GM19328 (cell line): ENCODE measurements at regions not wholly inside any gene's neighbourhood (a gene's known extent, or its start where the extent isn't known, plus 50 kb on each side); places are given as distances from the start of the nearest gene placed in this dataset.

Source experiments
- ATAC-seq: cut with Tn5 transposase; IDR thresholded peaks from one replicate; pipeline ENCODE4 v1.9.1; 2021; ENCODE audit warnings: mild to moderate bottlenecking, moderate library complexity; ENCODE audit not compliant: unreplicated experiment

- ATAC-seq: no peak
These were observed 208.2 kb upstream of the PRPS1L1 start for GRCh38 chr7:18235819-18236218.

GRCh38 chr7:18239212-18239611 lies 211.6 kb upstream of the PRPS1L1 start:
- ATAC-seq: no peak

- no peak for ATAC-seq
These were observed 214.0 kb upstream of the PRPS1L1 start for GRCh38 chr7:18241543-18242231.

- ATAC-seq: no peak
These were observed 216.1 kb upstream of the PRPS1L1 start for GRCh38 chr7:18243731-18244130.

GRCh38 chr7:18250133-18250532 lies 222.5 kb upstream of the PRPS1L1 start:
- no peak for ATAC-seq

GRCh38 chr7:18257711-18258110 lies 230.1 kb upstream of the PRPS1L1 start:
- ATAC-seq: no peak

GRCh38 chr7:18262058-18262457 lies 233.5 kb upstream of the HDAC9 start:
- ATAC-seq: no peak

- no peak for ATAC-seq
These were observed 229.8 kb upstream of the HDAC9 start for GRCh38 chr7:18265611-18266281.

GRCh38 chr7:18268571-18268970 lies 227.0 kb upstream of the HDAC9 start:
- ATAC-seq: no peak

- ATAC-seq: no peak
These were observed 219.2 kb upstream of the HDAC9 start for GRCh38 chr7:18276380-18276779.

GRCh38 chr7:18278316-18278715 lies 217.2 kb upstream of the HDAC9 start:
- ATAC-seq: no peak

GRCh38 chr7:18283045-18283444 lies 212.5 kb upstream of the HDAC9 start:
- ATAC-seq: no peak

GRCh38 chr7:18287482-18287881 lies 208.1 kb upstream of the HDAC9 start:
- no peak for ATAC-seq

GRCh38 chr7:18288322-18289037 lies 207.1 kb upstream of the HDAC9 start:
- no peak for ATAC-seq

- no peak for ATAC-seq
These were observed 205.8 kb upstream of the HDAC9 start for GRCh38 chr7:18289788-18290187.

GRCh38 chr7:18290223-18290622 lies 205.3 kb upstream of the HDAC9 start:
- ATAC-seq: no peak

GRCh38 chr7:18290865-18291264 lies 204.7 kb upstream of the HDAC9 start:
- ATAC-seq: no peak

- ATAC-seq: no peak
These were observed 203.0 kb upstream of the HDAC9 start for GRCh38 chr7:18292584-18292983.

GRCh38 chr7:18293759-18294158 lies 201.8 kb upstream of the HDAC9 start:
- no peak for ATAC-seq

- ATAC-seq: no peak
These were observed 201.1 kb upstream of the HDAC9 start for GRCh38 chr7:18294411-18294810.

- no peak for ATAC-seq
These were observed 199.6 kb upstream of the HDAC9 start for GRCh38 chr7:18295781-18296423.

GRCh38 chr7:18302097-18302496 lies 193.5 kb upstream of the HDAC9 start:
- ATAC-seq: no peak
